Dedifferentiated amniotic fluid mesenchymal stem cell (primary cell): ENCODE measurements at regions not wholly inside any gene's neighbourhood (a gene's known extent, or its start where the extent isn't known, plus 50 kb on each side); places are given as distances from the start of the nearest gene placed in this dataset.

Experiments used
- DNase-seq: peaks from one replicate; pipeline ENCODE4 v3.0.0-alpha.2; 2016; ENCODE audit errors: extremely low spot score

DNA sequence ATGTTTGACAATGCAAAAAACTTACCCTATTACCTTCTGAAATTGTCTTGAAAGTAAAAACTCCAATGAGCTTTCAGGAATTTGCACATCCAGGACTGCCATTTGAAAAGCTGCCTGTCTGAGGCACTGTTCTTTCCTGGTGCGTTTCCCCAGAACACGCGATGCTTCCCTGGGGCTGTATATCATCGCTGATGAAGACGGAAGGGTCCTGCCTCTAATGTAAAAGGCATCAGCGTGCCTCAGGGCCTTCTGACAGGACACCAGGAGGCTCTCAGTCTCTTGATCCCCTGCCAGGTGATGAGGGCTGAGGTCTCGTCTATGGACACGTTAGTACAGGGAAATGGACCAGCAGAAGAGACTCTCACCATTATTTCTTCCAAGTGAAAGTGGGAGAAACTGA is 296.8 kb downstream of the EFNB2 start:
- DNase-seq: no peak

DNA sequence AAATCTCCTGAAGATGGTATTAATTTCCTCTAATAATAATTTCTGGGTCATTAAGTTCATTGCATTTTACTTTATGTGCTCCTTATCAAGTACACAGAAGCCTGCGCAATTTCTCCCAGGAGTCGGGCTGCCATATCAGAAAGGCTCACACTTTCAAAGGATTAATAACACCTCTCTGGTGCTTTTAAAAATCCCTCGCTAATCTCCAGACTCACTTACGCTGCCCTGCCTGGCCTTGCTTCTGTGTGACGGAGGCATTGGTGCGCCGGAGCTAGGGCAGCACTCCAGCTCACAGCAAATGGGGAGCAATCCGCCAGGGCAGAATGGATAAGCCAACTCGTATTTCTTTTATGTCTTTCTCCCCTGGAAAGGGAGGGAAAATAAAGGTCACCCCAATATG is 300.8 kb downstream of the EFNB2 start:
- DNase-seq: no peak

- no peak for DNase-seq
Measured at GRCh38 chr13:106233134-106233735, 302.2 kb downstream of the EFNB2 start.

DNA sequence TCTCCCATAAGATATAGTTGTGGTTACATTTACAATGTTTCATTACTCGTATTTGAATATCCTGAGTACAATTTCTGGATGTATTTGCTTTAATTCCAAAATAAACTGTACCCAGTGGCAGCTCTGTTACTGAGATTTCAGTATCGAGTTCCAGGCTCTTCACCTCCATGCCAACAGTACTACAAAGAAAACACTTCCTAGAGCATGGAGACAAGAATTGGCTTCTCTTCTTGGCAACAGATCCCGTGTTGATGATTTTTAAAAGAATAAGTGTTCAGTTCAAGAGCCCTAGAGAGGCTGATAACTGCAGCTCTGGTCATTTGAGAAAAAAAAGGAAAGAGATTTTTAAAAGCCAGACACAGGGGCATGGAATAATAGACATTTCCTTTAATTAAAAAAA is 302.8 kb downstream of the EFNB2 start:
- no peak for DNase-seq

- DNase-seq: peak; percentile 33
Measured at GRCh38 chr13:106230450-106230849, 305.0 kb downstream of the EFNB2 start.

- DNase-seq: no peak
Measured at GRCh38 chr13:106225126-106225525, 310.3 kb downstream of the EFNB2 start.

DNA sequence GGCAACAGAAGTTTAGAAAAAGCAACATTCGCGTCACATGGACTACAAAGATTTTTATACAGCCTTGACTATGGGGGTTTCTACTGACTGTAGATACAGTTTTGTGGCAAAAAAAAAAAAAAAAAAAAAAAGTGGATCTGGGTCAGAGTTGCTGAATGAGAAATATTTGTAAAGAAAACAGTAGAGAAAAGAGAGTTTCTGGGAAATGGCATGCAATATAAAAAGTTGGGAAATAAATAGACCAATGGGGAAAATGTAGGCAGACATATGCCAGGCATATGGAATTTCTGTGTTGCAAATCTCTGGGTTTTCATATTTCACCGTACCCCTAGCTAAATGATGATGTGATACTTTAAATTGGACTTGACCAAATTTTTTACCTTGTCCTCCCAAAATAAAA is 315.3 kb downstream of the EFNB2 start:
- DNase-seq: no peak

- no peak for DNase-seq
Measured at GRCh38 chr13:106213028-106213757, 322.3 kb downstream of the EFNB2 start.

GRCh38 chr13:106212386-106213010 is 323.0 kb downstream of the EFNB2 start:
- DNase-seq: no peak

- DNase-seq: no peak
Measured at GRCh38 chr13:106210324-106210723, 325.1 kb downstream of the EFNB2 start.

GRCh38 chr13:106205871-106206270 is 329.6 kb downstream of the EFNB2 start:
- DNase-seq: no peak

DNA sequence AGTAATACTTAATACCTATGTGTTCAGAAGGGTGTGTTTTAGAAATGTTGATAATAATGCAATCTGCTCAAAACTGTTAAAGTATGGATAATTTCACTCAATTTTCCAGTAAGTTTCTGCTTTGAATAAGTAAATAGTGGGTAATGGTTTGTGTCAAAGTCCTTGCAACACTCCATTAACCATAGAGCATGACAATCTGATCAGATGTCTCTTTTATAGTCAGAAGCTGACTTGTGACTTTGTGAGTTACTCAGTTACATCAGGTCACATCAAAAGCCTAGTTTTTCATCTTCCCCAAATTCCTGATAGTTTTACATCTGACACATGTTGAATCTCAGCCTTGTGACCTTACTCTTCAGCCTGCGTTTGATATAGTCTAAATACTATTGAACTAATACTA is 338.0 kb downstream of the EFNB2 start:
- no peak for DNase-seq

DNA sequence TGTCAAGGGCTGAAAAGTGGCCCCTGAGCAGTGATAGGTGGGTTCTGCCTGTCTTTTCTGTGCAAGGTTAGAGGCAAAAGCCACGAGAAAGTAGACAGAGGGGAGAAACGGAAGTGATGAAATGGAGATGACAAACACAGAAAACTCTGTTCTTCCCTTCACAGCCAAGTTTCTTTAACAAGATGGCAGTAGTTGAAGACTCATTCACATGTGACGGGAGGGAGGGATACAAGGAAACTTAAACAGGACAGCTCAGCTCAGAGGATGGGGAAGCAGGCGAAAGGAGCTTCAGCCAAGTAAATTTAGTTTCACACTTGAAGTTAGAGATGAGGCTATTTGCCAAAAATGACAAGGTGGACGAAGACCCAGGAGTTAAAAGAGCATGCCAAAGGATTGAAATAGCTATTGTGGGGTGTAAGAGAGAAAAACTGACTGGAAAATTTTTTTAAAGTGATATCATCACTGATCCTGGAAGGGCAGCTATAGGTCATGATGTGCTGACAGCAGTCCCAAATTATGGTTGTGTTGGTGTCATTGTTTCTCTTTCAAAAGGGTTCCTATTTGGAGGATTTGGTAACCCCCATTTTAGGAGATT is 347.9 kb downstream of the EFNB2 start:
- no peak for DNase-seq

- DNase-seq: no peak
Measured at GRCh38 chr13:106187101-106187500, 348.4 kb downstream of the EFNB2 start.

GRCh38 chr13:106186366-106187030 is 349.0 kb downstream of the EFNB2 start:
- no peak for DNase-seq

GRCh38 chr13:106184790-106185189 is 350.7 kb downstream of the EFNB2 start:
- no peak for DNase-seq

DNA sequence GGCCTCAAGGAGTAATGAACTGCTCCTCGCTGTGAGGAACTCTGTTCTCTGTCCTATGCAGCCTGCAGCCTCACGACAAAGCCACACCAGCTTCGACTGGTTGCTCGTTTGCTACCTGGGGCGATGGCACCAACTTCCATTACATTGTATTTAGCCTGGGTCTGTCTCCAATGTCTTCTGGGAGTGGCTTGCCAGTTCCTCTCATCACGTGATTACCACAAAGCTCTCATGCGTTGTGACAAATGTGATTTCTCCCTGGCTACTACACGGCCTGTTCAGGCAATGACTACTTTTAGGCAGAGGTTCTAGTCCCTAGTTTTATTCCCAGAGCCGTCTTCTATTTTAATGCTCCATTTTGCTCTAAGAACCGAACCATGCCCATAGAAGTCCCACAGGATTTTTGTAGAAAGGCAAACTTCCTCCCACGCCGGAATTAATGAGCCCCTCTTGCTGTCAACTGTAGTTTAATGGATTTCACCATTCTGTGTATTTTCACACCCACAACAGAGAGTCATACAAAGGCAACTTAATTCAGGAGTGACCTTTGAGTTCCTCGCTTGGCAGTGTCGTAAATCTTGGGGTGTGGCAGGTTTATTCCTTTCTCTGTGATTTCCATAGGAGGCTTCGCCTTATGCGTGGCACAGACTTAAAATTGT is 351.9 kb downstream of the EFNB2 start:
- no peak for DNase-seq

GRCh38 chr13:106182404-106182803 is 353.1 kb downstream of the EFNB2 start:
- no peak for DNase-seq

GRCh38 chr13:106178816-106179215 is 356.6 kb downstream of the EFNB2 start:
- DNase-seq: no peak

DNA sequence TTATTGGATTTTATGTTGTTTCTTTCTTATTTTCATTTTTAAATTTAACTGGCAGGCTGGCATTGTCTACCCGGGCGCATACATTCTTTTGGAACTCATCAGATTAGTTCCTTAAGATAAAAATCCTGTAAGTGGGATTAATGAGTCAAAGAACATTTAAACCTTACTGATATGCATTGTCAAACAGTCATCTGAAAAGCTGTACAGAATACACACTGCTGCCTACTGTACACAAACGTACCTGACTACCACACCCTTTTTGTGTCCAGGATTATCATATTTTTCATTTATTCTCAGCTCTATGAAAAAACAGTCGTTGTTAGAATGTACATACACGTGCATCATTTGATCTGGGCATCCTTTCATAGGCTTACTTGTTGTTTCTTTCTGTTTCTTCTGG is 358.3 kb downstream of the EFNB2 start:
- no peak for DNase-seq

DNA sequence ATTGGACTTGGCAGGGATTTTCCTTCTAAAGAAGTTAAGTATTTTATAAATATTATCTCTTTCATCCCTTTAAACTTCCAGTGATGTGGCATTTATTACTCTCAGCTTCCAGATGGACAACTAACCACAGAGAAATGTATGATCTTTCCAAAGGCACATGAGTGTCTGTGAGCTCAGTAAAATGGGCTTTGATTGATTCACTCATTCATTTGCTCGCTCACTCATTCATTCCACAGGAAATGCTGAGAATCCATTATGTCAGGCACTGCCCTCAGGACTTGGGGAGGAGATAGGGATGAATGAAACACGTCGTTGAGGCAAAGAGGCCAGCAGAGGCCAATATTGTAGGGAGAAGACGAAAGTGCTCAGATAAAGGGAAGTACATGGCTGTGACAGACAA is 359.3 kb downstream of the EFNB2 start:
- DNase-seq: no peak
